H1 (cell line): ENCODE measurements at regions not wholly inside any gene's neighbourhood (a gene's known extent, or its start where the extent isn't known, plus 50 kb on each side); places are given as distances from the start of the nearest gene placed in this dataset.
A peak's percentile ranks its signal among the peaks of the same experiment; 100 is the strongest.

Source experiments
- CTCF ChIA-PET: fragments of 300-600 bp; sonication (Branson Sonifier 250); formaldehyde crosslinking; loops from one replicate; lab custom pipeline; 2021; ENCODE audit not compliant: partially characterized antibody; lab: Charles Lee
- POLR2A ChIA-PET: fragments of 300-600 bp; sonication (Branson Sonifier 250); formaldehyde crosslinking; loops from one replicate; lab custom pipeline; 2021; ENCODE audit warnings: inconsistent platforms; ENCODE audit not compliant: partially characterized antibody; lab: Charles Lee
- DNase-seq, 2 experiments: peaks; one replicate each; pipeline versions ENCODE4 v3.0.0 to v3.0.0-alpha.2; 2010 to 2022; ENCODE audit warnings: low spot score in 2 of 2, low read depth in 1 of 2, mixed read lengths in 1 of 2
- FAIRE-seq: peaks from 2 replicates; lab custom pipeline; 2011; peaks lifted over from hg19 to GRCh38; lab: Jason Lieb, UNC
- H2AFZ ChIP-seq: 2 replicates; pipeline ENCODE4 v1.8.1; 2012; ENCODE audit warnings: low read length, inconsistent platforms
- H2AK5ac ChIP-seq: 2 replicates; pipeline ENCODE4 v1.6.1; 2013; ENCODE audit warnings: low read depth, low read length
- H2BK120ac ChIP-seq: replicated peaks from 2 replicates; pipeline ENCODE3; 2013; ENCODE audit warnings: low read depth, low read length, inconsistent platforms
- H2BK12ac ChIP-seq: 2 replicates; pipeline ENCODE4 v1.6.1; 2013; ENCODE audit warnings: low read depth, low read length
- H2BK15ac ChIP-seq: 2 replicates; pipeline ENCODE4 v1.6.1; 2013; ENCODE audit warnings: low read length
- H2BK20ac ChIP-seq: 2 replicates; pipeline ENCODE4 v1.6.1; 2013; ENCODE audit warnings: low read length
- H2BK5ac ChIP-seq: 2 replicates; pipeline ENCODE4 v1.6.1; 2013; ENCODE audit warnings: low read depth, low read length
- H3K14ac ChIP-seq: 2 replicates; pipeline ENCODE4 v1.6.1; 2013; ENCODE audit warnings: inconsistent platforms; ENCODE audit not compliant: insufficient read length
- H3K18ac ChIP-seq: 2 replicates; pipeline ENCODE4 v1.6.1; 2013; ENCODE audit warnings: low read length; ENCODE audit errors: extremely low read depth
- H3K23ac ChIP-seq: 2 replicates; pipeline ENCODE4 v1.6.1; 2013; ENCODE audit warnings: inconsistent platforms; ENCODE audit not compliant: insufficient read length
- H3K23me2 ChIP-seq: 2 replicates; pipeline ENCODE4 v1.6.1; 2013; ENCODE audit warnings: low read depth, low read length
- H3K27ac ChIP-seq: 2 replicates; pipeline ENCODE4 v1.6.1; 2011; ENCODE audit warnings: low read depth, low read length, inconsistent platforms
- H3K27me3 ChIP-seq, 4 experiments: replicated peaks in 1 of 4; 1 replicate in 1 of 4; 2 replicates in 3 of 4; pipeline versions ENCODE4 v1.6.1 to v1.8.1; 2011 to 2013; ENCODE audit warnings: low read length in 3 of 4, mild to moderate bottlenecking in 3 of 4, inconsistent platforms in 2 of 4, mixed read lengths in 2 of 4, moderate library complexity in 1 of 4; ENCODE audit not compliant: control insufficient read depth in 3 of 4, insufficient read depth in 3 of 4; ENCODE audit errors: extremely low read depth in 1 of 4
- H3K36me3 ChIP-seq, 4 experiments: 2 replicates each; pipeline versions ENCODE4 v1.6.1 to v1.8.1; 2011 to 2013; ENCODE audit warnings: mild to moderate bottlenecking in 4 of 4, low read length in 3 of 4, moderate library complexity in 2 of 4, control low read depth in 1 of 4, inconsistent platforms in 1 of 4; ENCODE audit not compliant: insufficient read depth in 4 of 4, control insufficient read depth in 2 of 4
- H3K4ac ChIP-seq: replicated peaks from 2 replicates; pipeline ENCODE3; 2013; ENCODE audit warnings: low read length, low read depth, mixed read lengths, inconsistent platforms; ENCODE audit not compliant: insufficient read length
- H3K4me1 ChIP-seq, 4 experiments: replicated peaks in 1 of 4; 1 replicate in 1 of 4; 2 replicates in 3 of 4; pipeline versions ENCODE4 v1.6.1 to v1.8.1; 2011 to 2013; ENCODE audit warnings: low read length in 3 of 4, inconsistent platforms in 2 of 4, mixed read lengths in 1 of 4; ENCODE audit not compliant: insufficient read depth in 4 of 4, control insufficient read depth in 3 of 4
- H3K4me2 ChIP-seq, 2 experiments: 2 replicates each; pipeline versions ENCODE4 v1.6.1 to v1.8.1; 2011 to 2013; ENCODE audit warnings: low read depth in 2 of 2, low read length in 2 of 2, control low read depth in 1 of 2, inconsistent platforms in 1 of 2, mild to moderate bottlenecking in 1 of 2; ENCODE audit not compliant: insufficient read depth in 1 of 2
- H3K4me3 ChIP-seq, 4 experiments: fragments of 200-600, 300-600 bp in 1 of 4; sonication (generic), shearing (Covaris generic), sonication (Bioruptor Twin) in 1 of 4; 2 replicates each; pipeline versions ENCODE4 v1.5.1 to v1.8.1; 2011 to 2016; ENCODE audit warnings: low read length in 4 of 4, low read depth in 3 of 4, control low read depth in 2 of 4, inconsistent platforms in 2 of 4, mild to moderate bottlenecking in 2 of 4, mixed read lengths in 1 of 4, moderate library complexity in 1 of 4; ENCODE audit not compliant: insufficient read depth in 2 of 4; ENCODE audit errors: extremely low read depth in 1 of 4
- H3K56ac ChIP-seq: replicated peaks from 2 replicates; pipeline ENCODE3; 2013; ENCODE audit warnings: low read depth, mild to moderate bottlenecking, mixed read lengths, low read length, inconsistent platforms; ENCODE audit not compliant: insufficient read length
- H3K79me1 ChIP-seq: 2 replicates; pipeline ENCODE4 v1.6.1; 2013; ENCODE audit warnings: low read depth, low read length, control low read depth
- H3K79me2 ChIP-seq, 2 experiments: 2 replicates each; pipeline versions ENCODE4 v1.6.1 to v1.8.1; 2012 to 2013; ENCODE audit warnings: low read length in 2 of 2, mild to moderate bottlenecking in 2 of 2, inconsistent platforms in 1 of 2; ENCODE audit not compliant: insufficient read depth in 2 of 2, control insufficient read depth in 1 of 2
- H3K9ac ChIP-seq, 4 experiments: replicated peaks in 1 of 4; 1 replicate in 1 of 4; 2 replicates in 3 of 4; pipeline versions ENCODE4 v1.6.1 to v1.8.1; 2011 to 2013; ENCODE audit warnings: low read depth in 3 of 4, low read length in 3 of 4, control low read depth in 2 of 4, mild to moderate bottlenecking in 2 of 4, moderate library complexity in 2 of 4, inconsistent platforms in 1 of 4; ENCODE audit errors: extremely low read depth in 1 of 4
- H3K9me3 ChIP-seq, 2 experiments: 2 replicates each; pipeline versions ENCODE4 v1.6.1 to v1.8.1; 2012 to 2013; ENCODE audit warnings: mild to moderate bottlenecking in 2 of 2, moderate library complexity in 2 of 2, control low read depth in 1 of 2, inconsistent platforms in 1 of 2, low read depth in 1 of 2, low read length in 1 of 2, mixed read lengths in 1 of 2; ENCODE audit not compliant: insufficient read depth in 2 of 2
- H4K20me1 ChIP-seq, 2 experiments: replicated peaks in 1 of 2; 2 replicates each; pipeline versions ENCODE3 to v1.8.1; 2011 to 2013; ENCODE audit warnings: inconsistent platforms in 2 of 2, low read length in 2 of 2, mild to moderate bottlenecking in 1 of 2; ENCODE audit not compliant: insufficient read depth in 2 of 2, control insufficient read depth in 1 of 2
- H4K5ac ChIP-seq: 2 replicates; pipeline ENCODE4 v1.6.1; 2013; ENCODE audit warnings: low read length, low read depth, mixed read lengths, inconsistent platforms; ENCODE audit not compliant: insufficient read length
- H4K8ac ChIP-seq: 2 replicates; pipeline ENCODE4 v1.8.0; 2013; ENCODE audit warnings: mild to moderate bottlenecking, moderate library complexity, low read length, inconsistent platforms; ENCODE audit not compliant: insufficient read depth; ENCODE audit errors: extremely low read depth
- H4K91ac ChIP-seq: replicated peaks from 2 replicates; pipeline ENCODE3; 2013; ENCODE audit warnings: low read length, mixed read lengths, inconsistent platforms; ENCODE audit not compliant: insufficient read length
- WGBS, 2 experiments: shearing (Covaris generic) in 1 of 2; methylation state at CpG; one replicate each; pipeline versions ENCODE4 v1.1.6 to v1.1.7; 2013 to 2015; ENCODE audit warnings: low lambda C conversion rate in 2 of 2, mixed read lengths in 2 of 2, inconsistent platforms in 1 of 2, low coverage in 1 of 2, missing lambda C conversion rate in 1 of 2; ENCODE audit not compliant: insufficient replicate concordance in 2 of 2, insufficient coverage in 1 of 2, insufficient read length in 1 of 2; ENCODE audit errors: extremely low coverage in 1 of 2, missing lambda C conversion rate in 1 of 2; 5-methylcytosine and 5-hydroxymethylcytosine counted together

DNA sequence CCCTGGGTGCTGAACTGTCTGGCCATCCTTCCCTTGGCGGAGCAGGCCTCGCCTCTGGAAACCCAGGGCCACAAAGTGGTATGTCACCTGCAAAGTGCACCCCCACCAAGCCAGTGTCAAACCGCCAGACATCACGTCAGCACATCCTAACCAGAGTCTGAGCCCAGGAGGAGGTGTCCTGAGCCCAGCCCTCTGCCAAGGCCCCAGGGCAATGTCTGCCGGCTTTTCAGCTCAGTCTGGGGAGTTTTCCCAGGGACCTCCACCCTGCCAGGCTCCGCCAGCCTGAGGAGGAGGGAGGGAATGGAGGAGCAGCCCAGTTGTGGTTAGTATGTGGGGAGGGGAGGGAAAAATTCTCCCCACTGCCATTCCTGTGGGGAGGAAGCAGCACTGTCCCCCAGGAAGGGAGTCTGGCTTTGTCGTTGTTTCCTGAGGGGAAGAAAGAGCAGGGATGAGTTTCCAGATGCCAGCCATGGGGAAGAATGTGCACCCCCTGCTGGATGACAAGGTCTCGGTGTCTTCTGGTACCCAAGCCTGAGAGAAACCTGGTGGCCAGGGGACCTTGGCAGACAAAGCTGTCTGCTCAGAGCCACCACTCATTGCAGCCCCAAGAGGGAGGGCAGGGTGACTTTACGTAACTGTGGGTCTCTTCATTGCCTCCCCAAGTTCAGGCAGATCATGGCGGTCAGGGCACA lies 81.4 kb upstream of the CD82 start:
- 94% methylated on average over 10 of the region's 10 CpGs; no CpG with 5 or more reads in 1 of the 2 experiments for WGBS, 2 experiments
- Histone ChIP-seq H3K9me3 (peaks cover 11 to 14% of the 10 kb centered on the region in 2 experiments; a peak in 3 of 4 replicates), H2AFZ (no peak overlapping the region), H2BK20ac (peak overlapping the region; percentile 72), H3K4me2 (no peak overlapping the region), H3K4me1 (no peaks in the 10 kb centered on the region), H4K5ac (no peak overlapping the region), H4K20me1 (no peaks in the 10 kb centered on the region), H3K23me2 (no peaks in the 10 kb centered on the region), H3K27ac (no peak overlapping the region), H3K36me3 (no peaks in the 10 kb centered on the region), H2BK5ac (no peak overlapping the region), H2BK12ac (no peak overlapping the region), H3K79me1 (no peaks in the 10 kb centered on the region), H4K91ac (no peak overlapping the region), H3K4ac (no peak overlapping the region), H3K56ac (no peak overlapping the region), H2BK15ac (no peak overlapping the region), H3K9ac (no peak overlapping the region), H3K4me3 (no peak overlapping the region), H3K23ac (no peak overlapping the region), H2AK5ac (no peak overlapping the region), H3K79me2 (no peaks in the 10 kb centered on the region), H3K14ac (no peak overlapping the region), H4K8ac (no peak overlapping the region), H2BK120ac (no peak overlapping the region), H3K18ac (no peak overlapping the region), H3K27me3 (no peaks in the 10 kb centered on the region)
- ChIA-PET POLR2A (no interaction called here), CTCF (interaction anchor here (0.8 to 1.7 kb wide), 13 partner anchors 9 to 161 kb away, joined by 3 to 6 read pairs (median 4); no protein-coding TSS in a partner anchor)
- DNase-seq, result no peak
- FAIRE-seq, result peak; percentile 24
